HFFc6 (cell line): ENCODE measurements at regions not wholly inside any gene's neighbourhood (a gene's known extent, or its start where the extent isn't known, plus 50 kb on each side); places are given as distances from the start of the nearest gene placed in this dataset.
"Not testable (repeated sequence)": the region's sequence is repeated elsewhere in the genome, so short reads cannot be mapped to it uniquely, and the experiment has no call there.

Experiments used
- DNase-seq: peaks from one replicate; pipeline ENCODE4 v3.0.0-alpha.2; 2018
- H3K27ac Mint-ChIP-seq: 2 replicates; pipeline ENCODE4 v1.8.0; 2020; ENCODE audit warnings: mild to moderate bottlenecking, mixed read lengths
- H3K27me3 Mint-ChIP-seq: 2 replicates; pipeline ENCODE4 v1.8.0; 2021; ENCODE audit warnings: mild to moderate bottlenecking, moderate library complexity, mixed read lengths; ENCODE audit not compliant: insufficient read depth
- H3K36me3 Mint-ChIP-seq: 2 replicates; pipeline ENCODE4 v1.8.0; 2021; ENCODE audit warnings: low read depth, mixed read lengths
- H3K4me1 Mint-ChIP-seq: 2 replicates; pipeline ENCODE4 v1.8.0; 2020; ENCODE audit warnings: low read depth, mixed read lengths
- H3K4me3 Mint-ChIP-seq: 2 replicates; pipeline ENCODE4 v1.8.0; 2020; ENCODE audit warnings: mild to moderate bottlenecking, moderate library complexity, mixed read lengths
- H3K9me3 Mint-ChIP-seq: 2 replicates; pipeline ENCODE4 v1.8.0; 2020; ENCODE audit warnings: mild to moderate bottlenecking, mixed read lengths
- TF ChIP-seq, protein P1 (sequence below): fragments of 200-600 bp; sonication (generic); IDR thresholded peaks from 2 replicates; pipeline ENCODE4 v1.5.0; 2021; ENCODE audit warnings: antibody characterized with exemption, mild to moderate bottlenecking

- peaks cover 15% of the 10 kb centered on the region for H3K9me3 Mint-ChIP-seq
- TF ChIP-seq, protein P1, sequence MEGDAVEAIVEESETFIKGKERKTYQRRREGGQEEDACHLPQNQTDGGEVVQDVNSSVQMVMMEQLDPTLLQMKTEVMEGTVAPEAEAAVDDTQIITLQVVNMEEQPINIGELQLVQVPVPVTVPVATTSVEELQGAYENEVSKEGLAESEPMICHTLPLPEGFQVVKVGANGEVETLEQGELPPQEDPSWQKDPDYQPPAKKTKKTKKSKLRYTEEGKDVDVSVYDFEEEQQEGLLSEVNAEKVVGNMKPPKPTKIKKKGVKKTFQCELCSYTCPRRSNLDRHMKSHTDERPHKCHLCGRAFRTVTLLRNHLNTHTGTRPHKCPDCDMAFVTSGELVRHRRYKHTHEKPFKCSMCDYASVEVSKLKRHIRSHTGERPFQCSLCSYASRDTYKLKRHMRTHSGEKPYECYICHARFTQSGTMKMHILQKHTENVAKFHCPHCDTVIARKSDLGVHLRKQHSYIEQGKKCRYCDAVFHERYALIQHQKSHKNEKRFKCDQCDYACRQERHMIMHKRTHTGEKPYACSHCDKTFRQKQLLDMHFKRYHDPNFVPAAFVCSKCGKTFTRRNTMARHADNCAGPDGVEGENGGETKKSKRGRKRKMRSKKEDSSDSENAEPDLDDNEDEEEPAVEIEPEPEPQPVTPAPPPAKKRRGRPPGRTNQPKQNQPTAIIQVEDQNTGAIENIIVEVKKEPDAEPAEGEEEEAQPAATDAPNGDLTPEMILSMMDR, result no peak
- DNase-seq, result no peak
- H3K4me3 Mint-ChIP-seq, result no peak overlapping the region
- no peaks in the 10 kb centered on the region; the same call in 1 of the 2 replicates for H3K27me3 Mint-ChIP-seq
- H3K4me1 Mint-ChIP-seq, result no peaks in the 10 kb centered on the region
- no peaks in the 10 kb centered on the region for H3K36me3 Mint-ChIP-seq
- H3K27ac Mint-ChIP-seq, result no peak overlapping the region
Observed at GRCh38 chr2:122565364-122565763, 809.9 kb downstream of the TSN start.

- no peak overlapping the region for H3K4me3 Mint-ChIP-seq
- H3K9me3 Mint-ChIP-seq, result peaks cover 13% of the 10 kb centered on the region
- no peaks in the 10 kb centered on the region; the same call in 1 of the 2 replicates for H3K27me3 Mint-ChIP-seq
- DNase-seq, result no peak
- no peak overlapping the region for H3K27ac Mint-ChIP-seq
- H3K36me3 Mint-ChIP-seq, result no peaks in the 10 kb centered on the region
- TF ChIP-seq, protein P1, result no peak
- H3K4me1 Mint-ChIP-seq, result no peaks in the 10 kb centered on the region
Observed at GRCh38 chr2:122570641-122571040, 815.2 kb downstream of the TSN start.

GRCh38 chr2:122571471-122571870 is 816.0 kb downstream of the TSN start:
- not testable (repeated sequence) for DNase-seq, H3K36me3 Mint-ChIP-seq, H3K4me1 Mint-ChIP-seq, H3K27me3 Mint-ChIP-seq, H3K27ac Mint-ChIP-seq, H3K4me3 Mint-ChIP-seq
- H3K9me3 Mint-ChIP-seq, result peaks cover 13% of the 10 kb centered on the region

GRCh38 chr2:122575076-122575475 is 819.6 kb downstream of the TSN start:
- H3K9me3 Mint-ChIP-seq, result peaks cover 5% of the 10 kb centered on the region; the same call in 1 of the 2 replicates
- no peak overlapping the region for H3K4me3 Mint-ChIP-seq
- no peaks in the 10 kb centered on the region for H3K36me3 Mint-ChIP-seq
- TF ChIP-seq, protein P1, result no peak
- H3K27me3 Mint-ChIP-seq, result no peaks in the 10 kb centered on the region; the same call in 1 of the 2 replicates
- no peak for DNase-seq
- no peaks in the 10 kb centered on the region for H3K4me1 Mint-ChIP-seq
- no peak overlapping the region for H3K27ac Mint-ChIP-seq

- H3K27me3 Mint-ChIP-seq, result no peaks in the 10 kb centered on the region
- H3K4me1 Mint-ChIP-seq, result no peaks in the 10 kb centered on the region
- H3K9me3 Mint-ChIP-seq, result peaks cover 13% of the 10 kb centered on the region
Observed at GRCh38 chr2:122583159-122583917, 827.9 kb downstream of the TSN start.

DNA sequence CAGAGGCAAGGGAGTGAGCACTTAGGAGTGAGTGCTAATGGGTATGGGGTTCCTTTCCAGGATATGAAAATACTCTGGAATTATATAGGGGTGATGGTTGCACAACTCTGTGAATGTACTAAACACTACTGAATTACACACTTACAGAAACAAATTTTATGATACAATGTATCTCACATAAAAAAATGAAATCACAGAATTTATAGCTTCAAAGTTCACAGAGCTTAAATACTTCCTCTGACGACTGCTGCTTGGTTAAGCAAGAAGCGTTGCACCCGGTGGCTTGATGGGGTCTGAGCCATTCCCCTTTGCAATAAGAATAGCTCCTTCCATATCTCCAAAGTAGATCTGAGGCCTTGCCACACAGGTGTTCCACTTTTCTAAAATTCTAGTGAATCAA is 835.1 kb downstream of the TSN start:
- TF ChIP-seq, protein P1, result no peak
- no peaks in the 10 kb centered on the region for H3K36me3 Mint-ChIP-seq
- DNase-seq, result no peak

More at GRCh38 chr2:122583159-122583917, 827.9 kb downstream of the TSN start:
- no peak overlapping the region for H3K4me3 Mint-ChIP-seq
- TF ChIP-seq, protein P1, result no peak
- no peak for DNase-seq
- no peak overlapping the region for H3K27ac Mint-ChIP-seq
- H3K36me3 Mint-ChIP-seq, result no peaks in the 10 kb centered on the region

More for the DNA sequence above, 835.1 kb downstream of the TSN start:
- Mint-ChIP-seq H3K9me3 (peaks cover 31% of the 10 kb centered on the region), H3K4me3 (no peak overlapping the region), H3K27ac (no peak overlapping the region), H3K4me1 (no peaks in the 10 kb centered on the region), H3K27me3 (no peaks in the 10 kb centered on the region)
